B cell (primary cell): ENCODE measurements at regions not wholly inside any gene's neighbourhood (a gene's known extent, or its start where the extent isn't known, plus 50 kb on each side); places are given as distances from the start of the nearest gene placed in this dataset.

Experiments used
- ATAC-seq: fragments of 200-7000 bp; cut with Tn5 transposase; one replicate; pipeline ENCODE4 v1.10.0; 2021; ENCODE audit warnings: low read depth, mild to moderate bottlenecking, moderate number of reproducible peaks, moderate library complexity
- CTCF ChIA-PET: fragments of 350-600 bp; sonication (Branson Sonifier 250); formaldehyde crosslinking; loops from one replicate; lab custom pipeline; 2021; ENCODE audit warnings: antibody characterized with exemption, inconsistent platforms; lab: Charles Lee
- POLR2A ChIA-PET: fragments of 350-600 bp; sonication (Branson Sonifier 250); formaldehyde crosslinking; loops from one replicate; lab custom pipeline; 2021; ENCODE audit warnings: antibody characterized with exemption; lab: Charles Lee
- DNase-seq: peaks from one replicate; pipeline ENCODE4 v3.0.0; 2013
- H2AFZ ChIP-seq: 2 replicates; pipeline ENCODE4 v1.6.1; 2012; ENCODE audit warnings: mild to moderate bottlenecking, low read depth, low read length; ENCODE audit not compliant: insufficient read depth, poor library complexity, severe bottlenecking
- H3K27ac ChIP-seq, 2 donors: 1 replicate in 1 of 2; 2 replicates in 1 of 2; pipeline ENCODE4 v1.5.1; 2012 to 2013; ENCODE audit warnings: low read length in 2 of 2, mild to moderate bottlenecking in 2 of 2, moderate library complexity in 1 of 2
- H3K27me3 ChIP-seq, 4 experiments: fragments of 200-600 bp in 1 of 4; sonication (generic) in 1 of 4; replicated peaks in 1 of 4; 1 replicate in 2 of 4; 2 replicates in 2 of 4; pipeline versions ENCODE4 v1.6.1 to v1.7.0; 2013 to 2016; ENCODE audit warnings: low read length in 3 of 4, mild to moderate bottlenecking in 2 of 4, mixed read lengths in 1 of 4, moderate library complexity in 1 of 4; ENCODE audit not compliant: insufficient read depth in 4 of 4, control insufficient read depth in 3 of 4; ENCODE audit errors: control extremely low read depth in 1 of 4
- H3K36me3 ChIP-seq, 2 experiments: replicated peaks in 1 of 2; 1 replicate in 1 of 2; 2 replicates in 1 of 2; pipeline versions ENCODE4 v1.6.1 to v1.7.1; 2013; ENCODE audit warnings: low read length in 1 of 2; ENCODE audit not compliant: insufficient read depth in 2 of 2, control insufficient read depth in 1 of 2; ENCODE audit errors: control extremely low read depth in 1 of 2, extremely low read depth in 1 of 2
- H3K4me1 ChIP-seq, 2 donors: fragments of 200-600 bp in 1 of 2; sonication (generic) in 1 of 2; 1 replicate in 1 of 2; 2 replicates in 1 of 2; pipeline versions ENCODE4 v1.5.1 to v1.6.1; 2013 to 2017; ENCODE audit warnings: low read length in 2 of 2; ENCODE audit not compliant: control insufficient read depth in 2 of 2, insufficient read depth in 2 of 2
- H3K4me2 ChIP-seq: replicated peaks from 2 replicates; pipeline ENCODE3; 2012; ENCODE audit warnings: mild to moderate bottlenecking, low read depth, low read length; ENCODE audit not compliant: poor library complexity, severe bottlenecking
- H3K4me3 ChIP-seq, 5 experiments: fragments of 200-600 bp in 1 of 5; sonication (generic) in 1 of 5; 1 replicate in 3 of 5; 2 replicates in 2 of 5; pipeline versions ENCODE4 v1.5.1 to v1.7.0; 2011 to 2016; ENCODE audit warnings: low read length in 4 of 5, mild to moderate bottlenecking in 4 of 5, low read depth in 2 of 5, control low read depth in 1 of 5, moderate library complexity in 1 of 5; ENCODE audit not compliant: insufficient read depth in 1 of 5; ENCODE audit errors: control extremely low read depth in 1 of 5, extremely low read depth in 1 of 5
- H3K79me2 ChIP-seq: fragments of 200-600 bp; sonication (generic); one replicate; pipeline ENCODE4 v1.6.0; 2016; ENCODE audit warnings: low read length; ENCODE audit not compliant: control insufficient read depth, insufficient read depth
- H3K9ac ChIP-seq: fragments of 200-600 bp; sonication (generic); 2 replicates; pipeline ENCODE4 v1.6.1; 2017; ENCODE audit warnings: mild to moderate bottlenecking, low read length, moderate library complexity
- H3K9me3 ChIP-seq, 3 donors: one replicate each; pipeline versions ENCODE4 v1.6.1 to v1.7.1; 2013; ENCODE audit warnings: low read length in 2 of 3; ENCODE audit not compliant: control insufficient read depth in 2 of 3, insufficient read depth in 1 of 3; ENCODE audit errors: control extremely low read depth in 1 of 3
- H4K20me1 ChIP-seq: 2 replicates; pipeline ENCODE4 v1.6.0; 2012; ENCODE audit warnings: mild to moderate bottlenecking, low read length; ENCODE audit not compliant: insufficient read depth, control insufficient read depth, poor library complexity, severe bottlenecking
- H3K27ac Mint-ChIP-seq: one replicate; pipeline ENCODE4 v1.8.0; 2021; ENCODE audit warnings: mixed read lengths
- H3K27me3 Mint-ChIP-seq: one replicate; pipeline ENCODE4 v1.8.0; 2021; ENCODE audit warnings: mixed read lengths
- H3K4me1 Mint-ChIP-seq: one replicate; pipeline ENCODE4 v1.8.0; 2021; ENCODE audit warnings: mixed read lengths
- H3K4me3 Mint-ChIP-seq: one replicate; pipeline ENCODE4 v1.8.0; 2021; ENCODE audit warnings: mixed read lengths
- H3K9me3 Mint-ChIP-seq: one replicate; pipeline ENCODE4 v1.8.0; 2022; ENCODE audit warnings: mixed read lengths; ENCODE audit not compliant: insufficient read depth
- EZH2 ChIP-seq: IDR thresholded peaks from 2 replicates; pipeline ENCODE4 v1.6.1; 2012; ENCODE audit warnings: borderline replicate concordance, low read depth, mild to moderate bottlenecking, moderate library complexity, low read length; ENCODE audit not compliant: insufficient read depth, poor library complexity, severe bottlenecking
- WGBS: methylation state at CpG from one replicate; pipeline ENCODE4 v1.1.5; 2013; ENCODE audit warnings: missing lambda C conversion rate; ENCODE audit not compliant: insufficient coverage; 5-methylcytosine and 5-hydroxymethylcytosine counted together
- intact Hi-C: fragments of 100-400 bp; cut with micrococcal nuclease; formaldehyde crosslinking; loops from one replicate; pipeline ENCODE4 v1.10.0; 2022
- TF ChIP-seq, protein P1 (sequence below): fragments of 200-600 bp; IDR thresholded peaks from one replicate; pipeline ENCODE4 v1.8.0; 2022; ENCODE audit warnings: antibody characterized with exemption, mild to moderate bottlenecking

DNA sequence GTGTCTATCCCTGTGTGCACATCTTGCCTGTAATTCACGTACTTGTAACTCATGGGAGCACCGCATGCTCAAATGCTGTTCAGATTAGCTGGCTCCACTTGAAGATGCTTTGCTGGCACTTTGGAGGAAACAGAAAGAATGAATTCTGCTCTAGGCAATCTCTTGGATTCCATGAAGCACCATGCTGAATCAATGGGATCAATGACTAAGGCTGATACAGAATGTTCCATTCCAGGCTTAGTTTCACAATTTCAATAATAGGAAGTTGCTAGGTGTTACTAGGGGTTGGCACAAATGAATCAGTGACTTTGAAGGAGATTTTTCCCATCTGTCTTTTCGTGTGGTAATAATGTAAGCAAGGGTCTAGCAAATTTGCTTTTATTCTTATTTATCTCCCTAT, 328.8 kb downstream of the OSR1 start:
- H4K20me1 ChIP-seq, result no peaks in the 10 kb centered on the region
- H3K4me1 Mint-ChIP-seq, result peaks cover 5% of the 10 kb centered on the region
- ChIA-PET CTCF (no interaction called here), POLR2A (no interaction called here)
- H3K4me1 ChIP-seq, result peaks cover 0 to 5% of the 10 kb centered on the region in 2 donors
- no peaks in the 10 kb centered on the region for H3K27me3 Mint-ChIP-seq
- H3K27ac ChIP-seq, result no peak overlapping the region
- H2AFZ ChIP-seq, result no peak overlapping the region
- intact Hi-C loops, result no loop called here
- H3K27me3 ChIP-seq, result no peaks in the 10 kb centered on the region
- no peak overlapping the region for H3K4me3 ChIP-seq
- no peaks in the 10 kb centered on the region for H3K79me2 ChIP-seq
- no peaks in the 10 kb centered on the region for H3K9me3 ChIP-seq
- ATAC-seq (no peak), DNase-seq (no peak)
- TF ChIP-seq, protein P1, sequence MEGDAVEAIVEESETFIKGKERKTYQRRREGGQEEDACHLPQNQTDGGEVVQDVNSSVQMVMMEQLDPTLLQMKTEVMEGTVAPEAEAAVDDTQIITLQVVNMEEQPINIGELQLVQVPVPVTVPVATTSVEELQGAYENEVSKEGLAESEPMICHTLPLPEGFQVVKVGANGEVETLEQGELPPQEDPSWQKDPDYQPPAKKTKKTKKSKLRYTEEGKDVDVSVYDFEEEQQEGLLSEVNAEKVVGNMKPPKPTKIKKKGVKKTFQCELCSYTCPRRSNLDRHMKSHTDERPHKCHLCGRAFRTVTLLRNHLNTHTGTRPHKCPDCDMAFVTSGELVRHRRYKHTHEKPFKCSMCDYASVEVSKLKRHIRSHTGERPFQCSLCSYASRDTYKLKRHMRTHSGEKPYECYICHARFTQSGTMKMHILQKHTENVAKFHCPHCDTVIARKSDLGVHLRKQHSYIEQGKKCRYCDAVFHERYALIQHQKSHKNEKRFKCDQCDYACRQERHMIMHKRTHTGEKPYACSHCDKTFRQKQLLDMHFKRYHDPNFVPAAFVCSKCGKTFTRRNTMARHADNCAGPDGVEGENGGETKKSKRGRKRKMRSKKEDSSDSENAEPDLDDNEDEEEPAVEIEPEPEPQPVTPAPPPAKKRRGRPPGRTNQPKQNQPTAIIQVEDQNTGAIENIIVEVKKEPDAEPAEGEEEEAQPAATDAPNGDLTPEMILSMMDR, result no peak
- no peak for TF ChIP-seq EZH2
- H3K4me2 ChIP-seq, result no peak overlapping the region
- WGBS, result 100% methylated on average over 2 of the region's 3 CpGs
- H3K4me3 Mint-ChIP-seq, result no peak overlapping the region
- H3K27ac Mint-ChIP-seq, result no peak overlapping the region
- H3K36me3 ChIP-seq, result no peaks in the 10 kb centered on the region
- no peaks in the 10 kb centered on the region for H3K9me3 Mint-ChIP-seq
- no peak overlapping the region for H3K9ac ChIP-seq

DNA sequence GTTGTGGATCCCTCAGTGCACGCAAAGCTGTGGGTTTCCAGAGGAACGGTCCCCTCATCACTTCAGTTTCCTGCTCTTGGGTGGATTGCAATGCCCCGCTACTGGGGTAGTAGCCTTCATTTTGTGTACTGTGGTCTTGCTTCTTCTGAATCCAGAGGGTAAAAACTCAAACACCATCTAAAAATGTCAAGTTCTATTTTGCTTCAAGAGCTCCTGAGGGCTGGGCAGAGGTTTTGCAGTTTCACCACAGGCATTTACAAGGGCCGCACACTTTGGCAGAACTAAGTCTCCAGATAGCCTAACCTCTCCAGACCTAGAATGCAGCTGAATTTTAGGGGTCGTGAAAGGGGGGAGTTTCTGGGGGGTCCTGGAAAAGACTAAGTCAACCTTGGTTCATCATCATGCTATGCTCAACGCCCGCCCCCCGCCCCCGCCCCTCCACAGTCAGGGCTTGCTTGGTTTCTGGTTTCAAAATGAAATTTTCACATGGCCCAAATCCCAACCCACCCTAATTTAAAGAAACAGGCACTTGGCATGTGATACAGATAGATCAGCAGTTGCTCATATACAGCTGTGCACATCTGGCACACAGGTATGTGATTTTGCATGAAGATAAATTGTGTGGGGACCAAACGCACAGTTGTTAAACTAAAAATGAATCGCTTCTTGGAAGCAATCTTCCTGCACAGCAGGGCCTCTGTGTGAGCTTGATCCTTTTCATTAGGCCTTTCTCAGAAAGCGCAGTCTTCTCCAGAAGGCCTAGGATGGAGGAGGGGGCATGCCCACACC, 329.6 kb downstream of the OSR1 start:
- Mint-ChIP-seq H3K9me3 (no peaks in the 10 kb centered on the region), H3K4me1 (peaks cover 5% of the 10 kb centered on the region), H3K4me3 (no peak overlapping the region), H3K27ac (no peak overlapping the region), H3K27me3 (no peaks in the 10 kb centered on the region)
- H3K4me3 ChIP-seq, result no peak overlapping the region
- H3K9ac ChIP-seq, result no peak overlapping the region
- ATAC-seq, result no peak
- ChIA-PET POLR2A (no interaction called here), CTCF (no interaction called here)
- peaks cover 0 to 5% of the 10 kb centered on the region in 2 donors for H3K4me1 ChIP-seq
- no peaks in the 10 kb centered on the region for H3K79me2 ChIP-seq
- H3K9me3 ChIP-seq, result no peaks in the 10 kb centered on the region
- no peak overlapping the region for H3K4me2 ChIP-seq
- no peaks in the 10 kb centered on the region for H3K27me3 ChIP-seq
- TF ChIP-seq, protein P1, result no peak
- TF ChIP-seq EZH2, result no peak
- H2AFZ ChIP-seq, result no peak overlapping the region
- no peaks in the 10 kb centered on the region for H4K20me1 ChIP-seq
- H3K36me3 ChIP-seq, result no peaks in the 10 kb centered on the region
- WGBS, result 97% methylated on average over 5 of the region's 12 CpGs
- intact Hi-C loops, result no loop called here
- H3K27ac ChIP-seq, result no peak overlapping the region
- no peak for DNase-seq
